Ishikawa (cell line): ENCODE measurements at regions not wholly inside any gene's neighbourhood (a gene's known extent, or its start where the extent isn't known, plus 50 kb on each side); places are given as distances from the start of the nearest gene placed in this dataset.

Experiments used
- EP300 ChIP-seq: IDR thresholded peaks from 2 replicates; pipeline ENCODE4 v1.6.1; 2012; ENCODE audit warnings: borderline replicate concordance
- FOXM1 ChIP-seq: IDR thresholded peaks from 2 replicates; pipeline ENCODE4 v1.6.1; 2012; ENCODE audit warnings: low read depth, borderline replicate concordance
- NFIC ChIP-seq: IDR thresholded peaks from 2 replicates; pipeline ENCODE4 v1.6.1; 2012
- RAD21 ChIP-seq: IDR thresholded peaks from 2 replicates; pipeline ENCODE4 v1.6.1; 2012; ENCODE audit warnings: low read depth
- TAF1 ChIP-seq: IDR thresholded peaks from 2 replicates; pipeline ENCODE4 v1.6.1; 2012; ENCODE audit warnings: low read depth, mild to moderate bottlenecking
- TEAD4 ChIP-seq: IDR thresholded peaks from 2 replicates; pipeline ENCODE4 v1.6.1; 2012
- YY1 ChIP-seq: IDR thresholded peaks from 2 replicates; pipeline ENCODE4 v1.6.1; 2012; ENCODE audit warnings: low read depth
- ZBTB7A ChIP-seq: IDR thresholded peaks from 2 replicates; pipeline ENCODE4 v1.6.1; 2012; ENCODE audit warnings: low read depth

DNA sequence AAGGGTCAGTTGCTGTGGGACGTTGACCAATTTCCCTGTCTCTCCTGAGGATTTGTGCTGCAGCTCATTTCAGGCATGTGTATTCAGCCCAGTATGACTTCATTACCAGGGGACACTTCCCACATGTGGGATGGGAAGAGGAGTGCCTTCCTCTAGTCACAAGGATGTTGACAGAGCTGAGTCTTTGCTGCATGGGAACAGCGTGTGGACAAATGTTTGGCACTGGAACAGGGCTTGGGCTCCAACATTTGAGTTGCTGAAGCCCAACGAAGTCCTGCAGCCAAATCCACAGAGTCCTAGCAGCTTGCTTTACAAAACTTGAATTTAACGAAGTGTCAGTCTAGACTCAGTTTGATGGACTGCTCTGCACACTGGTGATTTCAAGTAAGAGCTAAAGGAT lies 283.2 kb downstream of the SH3GL2 start:
- TF ChIP-seq TEAD4 = no peak
- no peak for TF ChIP-seq TAF1
- no peak for TF ChIP-seq RAD21
- no peak for TF ChIP-seq FOXM1
- TF ChIP-seq ZBTB7A = no peak
- no peak for TF ChIP-seq EP300
- TF ChIP-seq YY1 = no peak
- no peak for TF ChIP-seq NFIC
